GM19467 (cell line): ENCODE measurements at regions not wholly inside any gene's neighbourhood (a gene's known extent, or its start where the extent isn't known, plus 50 kb on each side); places are given as distances from the start of the nearest gene placed in this dataset.

Source experiments
- ATAC-seq: cut with Tn5 transposase; IDR thresholded peaks from one replicate; pipeline ENCODE4 v1.9.1; 2021; ENCODE audit warnings: mild to moderate bottlenecking, moderate library complexity; ENCODE audit not compliant: unreplicated experiment

DNA sequence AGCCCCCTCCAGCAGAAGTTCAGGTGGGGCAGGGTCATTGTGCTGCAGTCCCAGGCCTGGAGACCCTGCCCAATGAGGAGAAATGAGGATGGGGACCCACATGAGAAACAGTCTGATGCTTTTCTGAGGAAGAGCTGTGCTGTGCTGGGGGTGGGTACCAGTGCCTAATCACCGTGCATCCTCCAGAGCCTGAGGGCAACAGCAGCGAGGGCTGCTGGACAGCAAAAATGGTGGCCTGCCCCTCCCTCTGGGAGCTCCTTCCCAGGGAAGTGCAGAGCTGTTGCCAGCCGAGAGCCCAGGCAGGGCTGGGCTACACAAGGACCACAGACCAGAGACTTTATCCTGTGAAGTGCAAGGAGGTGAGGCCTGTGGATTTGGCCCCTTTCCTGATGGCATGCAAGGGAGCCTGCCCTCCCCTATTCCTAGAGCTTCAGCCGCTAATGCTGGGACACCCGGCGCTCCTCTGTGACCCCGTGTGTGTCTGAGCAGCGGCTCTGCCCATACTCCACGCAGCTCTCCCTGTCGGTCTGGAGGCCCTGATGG, 134.8 kb downstream of the DSEL start:
- no peak for ATAC-seq

DNA sequence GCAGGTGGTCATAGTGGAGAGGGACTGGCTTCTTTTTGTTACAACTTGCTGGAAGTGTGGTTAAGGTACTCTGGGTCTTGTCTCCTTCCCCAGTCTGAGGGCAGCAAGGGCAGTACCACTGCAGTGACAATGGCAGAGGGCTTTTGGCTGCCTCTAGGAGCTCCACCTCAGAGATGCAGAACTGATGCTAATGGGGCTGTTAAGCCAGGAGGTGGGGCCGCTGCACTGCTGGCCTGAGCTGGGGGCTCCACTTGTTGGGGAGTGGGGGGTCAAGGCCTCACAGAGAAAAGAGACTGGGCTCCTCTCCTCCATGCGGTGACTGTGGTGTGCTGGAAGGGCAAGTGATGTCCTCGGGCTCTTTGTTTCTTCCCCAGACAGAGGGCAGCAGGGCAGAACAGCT, 135.7 kb downstream of the DSEL start:
- no peak for ATAC-seq

DNA sequence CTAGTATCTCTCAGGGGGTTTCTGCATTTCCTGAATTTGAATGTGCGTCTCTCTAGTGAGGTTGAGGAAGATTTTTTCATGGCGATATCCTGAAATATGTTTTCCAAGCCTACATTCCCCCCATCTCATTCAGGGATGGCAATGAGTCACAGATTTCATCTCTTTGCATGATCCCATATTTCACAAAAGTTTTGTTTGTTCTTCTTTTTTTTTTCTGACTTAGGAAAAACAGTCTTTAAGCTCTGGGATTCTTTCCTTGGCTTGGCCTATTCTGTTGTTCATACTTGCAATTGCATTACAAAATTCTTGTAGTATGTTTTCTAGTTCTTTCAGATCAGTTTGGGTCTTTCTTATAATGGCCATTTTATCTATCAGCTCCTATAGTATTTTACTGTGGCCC, 136.5 kb downstream of the DSEL start:
- ATAC-seq: no peak

DNA sequence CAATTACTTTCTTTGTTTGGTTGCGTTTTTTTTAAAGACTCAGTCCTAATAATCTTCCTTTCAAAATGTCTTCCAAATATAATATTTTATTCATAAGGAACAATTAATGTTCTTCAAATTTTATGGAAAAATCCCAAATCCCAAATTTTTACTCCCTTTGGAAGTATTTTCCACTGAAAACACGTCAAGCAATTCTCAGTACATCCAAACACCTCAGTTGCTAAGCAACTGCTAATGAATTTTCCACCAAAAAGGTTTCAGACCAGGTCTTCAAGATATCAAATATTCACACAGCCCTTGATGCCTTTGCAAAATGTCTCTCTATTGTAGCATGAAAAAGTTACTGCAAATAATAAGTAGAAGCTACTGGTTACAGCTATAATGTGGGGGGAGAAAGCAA, 140.1 kb downstream of the DSEL start:
- ATAC-seq: no peak

DNA sequence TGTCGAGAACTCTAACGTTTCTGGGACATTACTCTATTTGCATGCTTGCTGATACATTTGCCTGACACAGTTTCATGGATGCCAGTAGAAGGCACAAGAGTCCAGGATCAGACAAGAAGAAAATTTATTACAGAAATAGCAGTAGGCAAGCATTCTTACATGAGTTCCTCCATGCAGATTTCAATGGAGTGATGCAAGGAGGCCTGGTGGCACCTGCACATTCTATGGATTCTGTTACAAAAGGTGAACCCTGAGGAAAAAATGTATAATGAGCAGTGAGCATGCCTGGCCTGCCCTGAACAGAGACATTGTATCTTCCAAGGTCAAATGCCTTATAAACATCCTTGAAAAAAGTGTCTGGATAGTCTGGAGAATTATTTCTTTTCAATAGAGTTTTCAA, 142.9 kb downstream of the DSEL start:
- ATAC-seq: no peak

DNA sequence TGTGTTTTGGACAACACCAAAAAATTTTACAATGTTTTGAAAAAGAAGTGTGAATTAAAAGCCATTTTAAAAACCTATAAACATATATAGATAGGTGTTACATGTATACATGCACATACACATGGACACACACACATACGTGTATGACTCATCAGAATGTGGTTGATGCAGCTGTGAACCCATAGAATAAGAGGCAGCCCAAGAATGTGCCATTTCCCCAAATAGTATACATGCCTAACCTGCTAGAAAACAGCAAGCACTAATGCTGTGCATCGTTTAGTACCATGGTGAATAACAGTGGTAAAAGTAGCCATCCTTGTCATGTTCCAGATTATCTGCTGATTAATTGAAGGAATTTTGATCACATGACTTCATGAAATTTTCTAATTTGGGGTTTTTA, 149.0 kb downstream of the DSEL start:
- ATAC-seq: no peak

DNA sequence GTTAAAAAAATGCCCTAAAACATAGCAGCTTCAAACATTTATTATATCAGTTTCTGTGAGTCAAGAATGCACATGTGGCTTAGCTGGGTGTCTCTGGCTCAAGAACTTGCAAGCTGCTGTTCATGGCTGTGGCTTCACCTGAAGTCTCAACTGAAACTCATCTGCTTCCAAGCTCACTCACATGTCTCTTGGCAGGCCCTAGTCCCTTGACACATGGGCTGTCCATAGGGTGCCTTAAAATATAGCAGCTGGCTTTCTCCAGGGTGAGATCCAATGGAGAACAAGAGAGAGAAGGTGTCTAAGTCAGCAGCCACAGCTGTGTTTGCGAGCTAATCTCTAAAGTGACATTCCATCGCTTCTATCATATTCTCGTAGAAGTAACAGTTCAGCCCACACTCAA, 152.8 kb downstream of the DSEL start:
- ATAC-seq: no peak

DNA sequence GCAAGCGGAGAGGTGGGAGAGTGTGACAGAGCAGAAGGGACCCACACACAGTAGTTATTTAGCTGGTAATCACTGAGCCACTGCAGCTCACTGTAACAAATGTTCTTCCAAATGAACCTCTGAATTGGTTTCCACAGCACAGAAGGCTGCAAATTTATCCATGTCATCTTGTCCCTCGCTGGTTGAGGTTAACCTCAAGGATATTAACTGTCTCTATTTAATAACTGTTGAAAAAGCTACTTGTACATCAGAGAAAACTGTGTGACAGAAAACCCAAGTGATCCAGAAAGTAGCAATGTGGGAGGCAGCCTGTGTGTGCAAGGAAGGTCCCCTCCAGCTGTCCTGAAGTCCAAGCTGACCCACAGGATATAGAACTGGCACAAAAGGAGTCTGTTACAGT, 153.6 kb downstream of the DSEL start:
- no peak for ATAC-seq

DNA sequence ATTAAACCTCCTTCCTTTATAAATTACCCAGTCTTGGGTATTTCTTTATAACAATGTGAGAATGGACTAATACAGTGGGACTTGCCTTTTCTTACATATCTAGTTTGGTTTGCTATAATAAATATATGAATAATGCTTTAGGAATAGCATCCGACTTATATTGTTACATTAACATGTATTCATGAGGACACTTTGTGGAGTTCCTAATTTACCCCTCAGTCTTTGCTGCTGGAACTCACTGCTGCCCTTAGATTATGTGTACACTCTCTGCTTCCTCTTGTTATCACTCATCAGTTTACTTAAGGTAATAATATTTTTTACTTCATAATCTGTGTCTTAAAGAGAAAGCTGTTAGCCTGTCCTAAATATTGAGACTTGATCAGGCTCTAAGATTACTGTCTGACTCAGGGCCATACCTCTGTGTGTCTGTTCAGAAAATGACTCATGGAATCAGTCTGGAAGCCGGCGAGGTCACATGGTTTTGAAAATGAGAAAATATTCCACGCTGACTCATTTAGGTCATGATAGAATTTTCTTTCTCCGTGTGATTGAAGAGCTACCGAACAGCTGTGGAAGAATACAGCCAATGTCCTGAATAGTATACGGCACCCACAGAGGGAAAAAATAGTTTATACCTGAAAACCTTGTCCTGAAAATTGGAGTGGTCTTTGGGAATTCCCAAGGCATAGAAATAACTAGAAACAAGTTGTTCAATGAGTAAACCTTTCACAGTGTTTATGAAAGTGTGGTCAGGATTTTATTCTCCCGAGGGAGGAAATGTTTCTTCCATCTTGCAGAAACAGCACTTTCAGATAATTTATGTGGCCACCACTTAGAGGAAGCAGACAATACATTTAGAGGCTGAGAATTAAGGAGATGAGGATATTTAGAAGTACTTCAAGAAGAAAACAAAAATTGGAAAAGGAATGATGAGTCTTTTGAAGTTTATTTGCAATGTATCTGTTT, 156.4 kb downstream of the DSEL start:
- ATAC-seq: peak; percentile 83

DNA sequence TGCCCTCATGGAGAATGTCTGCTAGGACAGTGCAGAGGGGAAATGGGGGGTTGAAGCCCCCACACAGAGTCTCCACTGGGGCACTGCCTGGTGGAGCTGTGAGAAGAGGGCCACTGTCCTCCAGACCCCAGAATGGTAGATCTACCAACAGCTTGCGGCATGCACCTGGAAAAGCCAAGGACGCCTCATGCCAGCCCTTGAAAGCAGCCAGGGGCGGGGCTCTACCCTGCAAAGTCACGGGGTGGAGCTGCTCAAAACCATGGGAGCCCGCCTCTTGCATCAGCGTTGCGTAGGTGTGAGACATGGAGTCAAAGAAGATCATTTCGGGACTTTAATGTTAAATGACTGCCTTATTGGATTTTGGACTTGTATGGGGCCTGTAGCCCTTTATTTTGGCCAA, 157.6 kb downstream of the DSEL start:
- no peak for ATAC-seq

DNA sequence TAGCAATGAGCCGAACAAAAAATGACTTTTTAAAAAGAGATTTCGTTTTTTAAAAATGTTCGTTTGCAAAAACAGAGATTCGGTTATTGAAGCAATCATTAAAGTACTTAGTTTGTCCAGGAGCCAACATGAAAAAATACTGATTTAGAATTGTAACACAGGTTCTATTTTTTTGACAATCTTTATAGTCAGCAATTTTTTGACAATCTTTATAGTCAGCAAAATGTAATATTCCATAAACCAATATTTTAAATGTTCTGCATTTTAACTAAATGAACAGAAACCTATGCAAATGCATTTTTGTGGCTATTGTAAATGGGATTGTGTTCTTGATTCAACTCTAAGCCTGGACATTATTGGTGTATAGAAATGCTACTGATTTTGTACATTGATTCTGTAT, 161.8 kb downstream of the DSEL start:
- no peak for ATAC-seq

DNA sequence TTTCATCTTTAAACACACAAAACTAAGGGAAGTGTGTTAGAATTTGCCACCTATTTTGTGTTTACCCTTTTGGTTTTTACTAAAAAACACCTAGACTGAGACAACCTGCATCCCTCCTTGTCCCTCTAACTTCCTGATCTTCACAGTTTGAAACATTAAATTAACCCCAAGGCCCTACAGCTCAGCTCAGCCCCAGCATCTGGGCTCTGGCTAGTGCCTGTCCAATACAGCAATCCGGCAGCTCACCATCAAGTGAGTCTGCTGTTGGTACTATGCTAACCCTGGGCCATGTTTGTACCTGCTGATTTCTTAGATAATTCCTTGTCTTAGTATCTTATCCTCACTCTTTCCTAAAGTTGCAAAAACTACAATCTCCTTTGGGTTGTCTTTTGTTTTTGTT, 162.4 kb downstream of the DSEL start:
- no peak for ATAC-seq

DNA sequence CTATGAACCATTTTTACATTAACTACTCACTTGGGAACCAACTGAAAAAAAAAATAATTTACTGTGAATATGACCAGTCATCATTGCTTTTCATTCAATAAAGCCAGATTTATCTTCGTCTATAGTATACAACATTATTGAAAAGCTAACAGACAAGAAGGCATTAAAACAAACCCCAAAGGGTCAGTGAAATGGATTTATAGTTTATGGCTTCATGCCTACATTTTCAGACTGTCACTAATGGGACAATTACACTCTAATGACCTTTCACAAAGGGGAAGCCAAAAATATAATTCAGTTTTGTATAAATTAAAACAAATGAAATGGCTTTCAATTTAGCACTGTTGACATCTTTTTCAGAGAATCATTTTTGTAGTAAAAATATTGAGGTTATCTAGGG, 169.1 kb downstream of the DSEL start:
- no peak for ATAC-seq

DNA sequence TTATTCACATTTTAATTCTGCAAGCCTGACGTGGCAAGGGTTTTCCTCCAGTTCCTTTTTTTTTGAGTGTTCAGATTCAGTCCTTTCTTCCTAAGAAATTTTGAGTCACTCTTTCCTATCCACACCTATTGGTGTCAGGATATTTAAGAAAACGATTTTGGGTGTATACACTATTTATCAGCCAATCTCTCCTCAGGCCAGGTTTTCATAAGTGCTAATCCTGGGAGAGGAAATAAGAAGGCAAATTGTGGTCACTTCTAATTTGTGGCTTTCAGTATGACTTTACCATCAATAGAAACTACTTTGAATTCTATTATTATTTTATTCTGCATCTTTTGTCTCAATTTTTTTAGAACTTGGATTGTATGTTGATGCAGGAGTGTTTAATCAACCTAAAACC, 174.4 kb downstream of the DSEL start:
- no peak for ATAC-seq

DNA sequence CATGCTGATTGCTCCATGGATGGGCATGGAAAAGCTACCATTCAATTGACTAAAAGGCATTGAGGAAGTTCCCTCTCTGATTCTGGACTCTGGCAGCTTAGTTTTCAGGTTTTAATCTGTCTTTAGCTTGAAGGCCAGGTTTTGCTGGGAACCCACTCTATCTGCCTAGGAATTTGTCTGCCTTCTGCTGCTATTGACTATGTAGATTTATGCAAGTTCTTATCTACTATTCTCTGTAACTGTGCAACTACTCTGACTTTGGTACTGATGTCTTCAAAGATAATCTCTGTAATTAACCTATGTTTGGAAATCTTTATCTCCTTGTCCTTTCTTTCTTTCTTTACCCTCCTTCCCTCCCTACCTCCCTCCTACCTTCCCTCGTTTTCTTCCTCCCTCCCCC, 178.8 kb downstream of the DSEL start:
- ATAC-seq: no peak

DNA sequence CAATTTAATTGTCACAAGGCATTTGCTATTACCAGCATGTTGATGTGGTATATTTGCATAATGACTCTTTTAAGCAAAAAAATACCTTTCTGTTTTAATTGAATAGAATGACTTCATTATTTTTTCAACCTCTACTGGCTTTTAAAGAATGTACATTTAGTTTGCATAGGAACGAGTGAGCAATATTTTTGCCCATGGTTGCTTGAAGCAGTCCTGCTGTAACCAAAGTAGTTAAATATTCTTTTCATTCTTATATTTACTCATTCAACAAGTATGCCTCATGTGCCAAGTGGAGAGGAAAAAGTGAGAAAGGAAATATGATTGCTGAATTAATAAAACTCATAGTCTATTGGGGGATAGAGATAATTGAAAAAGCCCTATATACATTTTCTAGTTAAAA, 184.7 kb downstream of the DSEL start:
- no peak for ATAC-seq

DNA sequence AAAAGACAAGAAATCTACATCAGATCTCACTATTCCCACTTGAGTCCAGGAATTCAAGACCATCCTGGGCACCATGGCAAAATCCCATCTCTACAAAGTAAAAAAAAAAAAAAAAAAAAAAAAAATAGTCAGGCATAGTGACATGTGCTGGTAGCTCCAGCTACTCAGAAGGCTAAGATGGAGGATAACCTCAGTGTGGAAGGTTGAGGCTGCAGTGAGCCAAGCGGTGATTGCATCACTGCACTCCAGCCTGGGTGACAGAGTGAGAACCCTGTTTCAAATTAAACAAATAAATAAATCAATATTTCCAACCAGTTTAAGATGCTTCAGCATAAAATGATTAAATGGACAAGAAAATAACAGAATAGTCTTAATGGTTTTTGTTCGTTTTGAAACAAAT, 197.4 kb downstream of the DSEL start:
- no peak for ATAC-seq

DNA sequence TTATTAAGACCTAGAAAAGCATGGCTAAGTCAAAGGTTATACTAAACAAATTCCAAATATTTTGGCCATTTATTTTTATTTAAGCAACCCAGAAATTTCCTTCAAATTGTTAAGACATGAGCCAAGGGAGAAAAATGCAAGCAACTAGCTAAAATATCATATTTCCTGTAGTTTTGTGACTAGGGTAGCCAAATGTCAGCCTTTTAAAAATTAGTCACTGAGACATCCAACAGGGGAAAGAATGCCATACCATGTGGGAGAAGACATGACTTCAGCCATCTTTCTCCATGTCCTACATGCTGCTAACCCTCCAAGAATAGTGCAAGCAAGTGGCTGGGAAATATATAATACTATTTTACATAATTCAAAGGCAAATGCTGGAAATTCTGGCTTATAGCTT, 197.9 kb downstream of the DSEL start:
- ATAC-seq: no peak

DNA sequence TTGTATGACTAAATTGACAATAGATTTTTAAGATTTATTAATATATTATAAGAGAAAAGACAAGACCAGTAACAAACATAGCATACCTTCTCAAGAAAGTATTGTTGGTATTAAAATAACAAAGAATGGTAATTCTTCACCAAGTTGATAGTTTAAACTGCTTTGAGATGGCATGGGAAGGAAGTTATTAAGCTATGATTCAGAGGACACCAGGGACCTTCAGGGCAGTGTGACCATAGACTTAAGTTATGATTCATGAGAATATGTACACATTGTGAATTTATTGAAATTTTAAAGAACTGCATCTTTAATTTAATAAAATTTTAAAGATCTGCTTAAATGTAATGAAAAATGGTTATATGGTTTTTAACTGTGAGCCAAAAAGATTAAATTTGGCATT, 205.7 kb downstream of the DSEL start:
- ATAC-seq: no peak

DNA sequence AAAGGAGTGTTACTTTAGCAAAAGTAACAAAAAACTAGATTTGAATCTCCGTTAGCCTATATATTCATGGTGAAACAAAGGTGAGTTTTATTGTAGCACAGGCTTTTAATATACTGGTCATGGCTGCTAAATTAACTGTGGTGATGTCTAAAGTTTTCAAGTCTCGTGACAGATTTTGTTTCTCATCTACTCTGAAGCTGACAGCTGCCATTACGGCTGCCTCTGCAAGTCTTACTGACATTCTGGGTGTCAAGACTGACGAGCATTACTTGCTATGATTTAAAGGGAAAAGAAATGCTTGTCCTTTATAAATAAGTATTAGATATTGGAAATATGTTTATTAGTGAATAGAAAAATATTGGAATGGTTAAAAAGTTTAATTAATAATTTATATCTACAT, 207.7 kb downstream of the DSEL start:
- ATAC-seq: no peak

DNA sequence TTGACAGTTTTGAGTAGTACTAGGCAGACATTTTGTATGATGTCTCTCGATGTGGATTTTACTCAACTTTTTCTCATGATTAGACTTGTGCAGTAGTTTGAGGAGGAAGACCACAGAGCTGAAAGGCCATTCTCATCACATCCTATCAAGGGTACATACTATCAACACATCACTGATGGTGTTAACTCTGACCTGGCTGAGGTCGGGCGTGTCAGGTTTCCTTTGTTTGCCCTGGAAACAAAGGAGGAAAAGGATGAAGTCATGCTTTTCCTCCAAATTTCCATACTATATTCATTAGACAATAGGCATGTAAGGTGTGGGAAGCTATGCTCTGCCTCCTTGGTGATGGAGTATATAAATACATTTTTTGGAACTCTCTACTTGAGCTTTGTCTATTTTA, 211.1 kb downstream of the DSEL start:
- no peak for ATAC-seq

DNA sequence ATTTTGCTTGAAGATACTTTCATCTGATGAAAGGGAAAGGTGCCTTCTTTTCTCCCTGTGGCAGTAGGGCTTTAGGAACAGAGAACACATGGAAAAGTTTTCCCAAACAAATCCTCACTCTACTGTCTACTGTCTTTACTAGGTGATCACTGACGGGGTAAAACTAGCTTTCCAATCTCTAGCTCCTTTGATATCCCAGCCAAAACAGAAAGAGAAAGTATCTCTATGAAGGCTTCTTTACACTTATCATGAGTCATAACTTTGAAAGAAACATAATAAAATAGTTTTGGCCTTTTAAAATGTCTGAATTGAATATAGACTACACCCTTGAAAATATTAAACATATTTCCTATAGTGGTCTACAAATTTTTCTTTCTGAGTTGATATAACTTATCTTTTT, 214.5 kb downstream of the DSEL start:
- ATAC-seq: no peak

DNA sequence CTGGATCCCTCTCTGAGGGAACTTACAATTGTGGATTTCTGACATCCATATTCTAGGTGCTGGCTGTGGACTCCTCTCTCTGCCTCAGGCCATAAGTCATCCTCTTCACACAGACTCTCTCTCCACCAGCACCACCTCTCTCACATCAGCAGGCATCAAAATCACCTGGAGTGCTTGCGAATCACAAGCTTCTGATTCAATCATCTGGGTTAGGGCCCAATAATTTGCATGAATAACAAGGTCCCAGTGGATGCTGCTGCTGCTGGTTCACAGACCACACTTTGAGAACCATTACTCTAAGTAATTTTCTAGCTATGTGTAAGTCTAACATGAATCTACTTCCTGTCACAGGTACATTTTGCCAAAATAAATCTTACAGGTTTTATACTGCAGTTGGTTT, 214.9 kb downstream of the DSEL start:
- ATAC-seq: no peak
